ENCODE measurements at regions not wholly inside any gene's neighbourhood (a gene's known extent, or its start where the extent isn't known, plus 50 kb on each side); places are given as distances from the start of the nearest gene placed in this dataset.
A peak's percentile ranks its signal among the peaks of the same experiment; 100 is the strongest.

- no peak for TF ChIP-seq CTCF (IDR thresholded peaks at IDR 0.05; ENCODE audit: insufficient read depth, low read length, severe bottlenecking)
- DNase-seq (ENCODE audit: low read depth) (no peak), FAIRE-seq (no peak)
- Histone ChIP-seq H3K27me3 (ENCODE audit: control insufficient read depth, insufficient read depth, low read length) (no peaks in the 10 kb centered on the region), H3K36me3 (ENCODE audit: control insufficient read depth, insufficient read depth, low read length) (no peaks in the 10 kb centered on the region), H3K4me3 (ENCODE audit: low read depth, low read length) (no peak overlapping the region)
These were observed 62.0 kb downstream of the GLI2 start for GRCh38 chr2:120797421-120798221.

DNA sequence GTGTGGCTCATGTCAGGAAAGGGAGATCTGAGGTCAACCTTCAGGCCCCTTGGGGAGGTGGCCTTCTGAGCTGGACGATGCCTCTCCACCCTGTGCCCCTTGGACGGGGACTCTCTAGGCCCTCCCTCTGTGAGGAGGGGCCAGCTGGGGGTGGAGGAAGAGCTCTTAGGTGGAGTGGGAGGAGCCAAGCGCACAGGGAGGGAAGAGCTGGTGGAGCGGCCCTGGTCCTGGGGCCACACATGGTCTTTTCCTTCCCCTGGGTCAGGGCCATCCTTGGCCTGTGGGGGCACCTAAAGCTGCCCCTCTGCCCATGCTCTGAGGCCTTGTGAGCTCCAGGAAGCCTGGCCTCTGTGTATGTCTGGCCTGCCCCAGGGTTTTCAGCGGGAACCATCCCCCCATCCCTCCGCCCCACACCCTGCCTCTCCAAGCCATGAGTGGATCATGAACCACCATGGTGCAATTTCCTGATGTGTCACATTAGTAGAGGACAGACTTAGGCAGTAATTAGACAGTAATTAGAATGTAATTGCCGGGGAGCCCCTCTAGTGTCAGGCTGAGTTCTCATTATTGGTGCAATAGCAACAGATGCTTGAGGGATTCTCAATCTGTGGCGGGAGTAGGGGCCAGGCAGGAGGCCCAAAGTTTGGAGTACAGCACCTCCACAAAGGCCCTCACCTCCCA lies 63.0 kb downstream of the GLI2 start:
- H3K4me3 ChIP-seq (ENCODE audit: low read depth, low read length) = no peak overlapping the region
- peak; percentile 26 for DNase-seq (ENCODE audit: low read depth)

GRCh38 chr2:120802158-120802557 lies 66.5 kb downstream of the GLI2 start:
- H3K36me3 ChIP-seq (ENCODE audit: control insufficient read depth, insufficient read depth, low read length) = no peaks in the 10 kb centered on the region
- no peaks in the 10 kb centered on the region for H3K27me3 ChIP-seq (ENCODE audit: control insufficient read depth, insufficient read depth, low read length)
- DNase-seq (ENCODE audit: low read depth) = no peak
- FAIRE-seq = no peak
- TF ChIP-seq CTCF (IDR thresholded peaks at IDR 0.05; ENCODE audit: insufficient read depth, low read length, severe bottlenecking) = no peak
- H3K4me3 ChIP-seq (ENCODE audit: low read depth, low read length) = no peak overlapping the region

More for the DNA sequence above, 63.0 kb downstream of the GLI2 start:
- no peak for TF ChIP-seq CTCF (IDR thresholded peaks at IDR 0.05; ENCODE audit: insufficient read depth, low read length, severe bottlenecking)
- no peaks in the 10 kb centered on the region for H3K27me3 ChIP-seq (ENCODE audit: control insufficient read depth, insufficient read depth, low read length)
- no peaks in the 10 kb centered on the region for H3K36me3 ChIP-seq (ENCODE audit: control insufficient read depth, insufficient read depth, low read length)
- FAIRE-seq = no peak

GRCh38 chr2:120802867-120803484 lies 67.3 kb downstream of the GLI2 start:
- FAIRE-seq (peak; percentile 50), DNase-seq (ENCODE audit: low read depth) (no peak)
- H3K4me3 ChIP-seq (ENCODE audit: low read depth, low read length) = no peak overlapping the region
- no peak for TF ChIP-seq CTCF (IDR thresholded peaks at IDR 0.05; ENCODE audit: insufficient read depth, low read length, severe bottlenecking)
- no peaks in the 10 kb centered on the region for H3K36me3 ChIP-seq (ENCODE audit: control insufficient read depth, insufficient read depth, low read length)
- H3K27me3 ChIP-seq (ENCODE audit: control insufficient read depth, insufficient read depth, low read length) = no peaks in the 10 kb centered on the region

DNA sequence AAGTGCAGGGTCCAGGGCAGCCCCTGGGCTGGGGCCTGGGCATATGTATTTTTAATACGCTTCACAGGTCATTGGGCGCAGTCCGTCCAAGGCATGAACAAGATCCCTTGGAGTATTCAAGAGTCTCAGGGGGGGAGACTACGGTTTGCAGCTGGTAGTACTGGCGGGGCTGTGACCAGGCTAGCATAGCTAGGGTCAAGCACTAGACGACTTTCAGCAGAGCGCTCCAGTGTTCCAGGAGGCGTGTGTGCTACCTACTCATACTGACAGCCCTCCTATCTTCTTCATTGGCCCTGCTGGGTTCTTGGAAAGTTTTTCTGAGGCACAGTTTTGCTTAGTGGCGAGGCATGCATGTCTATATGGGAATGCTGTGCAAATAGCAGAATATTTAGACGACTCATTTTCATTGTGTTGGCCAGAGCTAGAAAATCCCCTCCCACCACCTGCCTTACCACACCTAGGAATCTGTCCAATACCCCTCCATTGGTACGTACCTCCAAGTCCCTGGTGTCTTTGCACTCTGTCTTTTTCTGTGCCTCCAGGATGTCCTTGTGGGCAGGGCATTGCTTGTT lies 68.2 kb downstream of the GLI2 start:
- no peaks in the 10 kb centered on the region for H3K36me3 ChIP-seq (ENCODE audit: control insufficient read depth, insufficient read depth, low read length)
- H3K27me3 ChIP-seq (ENCODE audit: control insufficient read depth, insufficient read depth, low read length) = no peaks in the 10 kb centered on the region
- FAIRE-seq (no peak), DNase-seq (ENCODE audit: low read depth) (no peak)
- no peak for TF ChIP-seq CTCF (IDR thresholded peaks at IDR 0.05; ENCODE audit: insufficient read depth, low read length, severe bottlenecking)
- H3K4me3 ChIP-seq (ENCODE audit: low read depth, low read length) = no peak overlapping the region
